ENCODE measurements at regions not wholly inside any gene's neighbourhood (a gene's known extent, or its start where the extent isn't known, plus 50 kb on each side); places are given as distances from the start of the nearest gene placed in this dataset.

DNA sequence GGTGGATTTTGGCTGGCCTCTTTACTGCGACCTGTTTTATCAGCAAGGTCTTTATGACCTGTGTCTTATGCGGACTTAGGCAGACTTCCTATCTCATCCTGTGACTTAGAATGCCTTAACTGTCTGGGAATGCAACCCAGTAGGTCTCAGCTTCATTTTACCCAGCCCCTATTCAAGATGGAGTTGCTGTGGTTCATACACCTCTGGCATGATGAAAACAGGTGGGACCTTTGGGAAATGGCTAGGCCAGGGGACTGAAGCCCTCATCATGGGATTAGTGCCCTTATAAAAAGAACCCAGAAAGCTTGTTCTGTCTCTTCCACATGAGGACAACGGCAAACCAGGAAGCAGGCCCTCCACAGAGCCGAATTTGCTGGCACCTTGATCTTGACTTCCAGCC lies 172.1 kb upstream of the MYO3A start:
- H3K4me3 ChIP-seq = no peak overlapping the region
- H3K9me3 ChIP-seq = no peaks in the 10 kb centered on the region
- no peaks in the 10 kb centered on the region for H3K4me1 ChIP-seq
- no peak for TF ChIP-seq CTCF (IDR thresholded peaks at IDR 0.05)
- ATAC-seq (no peak), DNase-seq (no peak)
- no peaks in the 10 kb centered on the region for H3K36me3 ChIP-seq
- intact Hi-C loops (cut with DNase I) = no loop called here
- peaks cover 0 to 24% of the 10 kb centered on the region in 2 donors for H3K27me3 ChIP-seq
- no peak overlapping the region for H3K27ac ChIP-seq

GRCh38 chr10:25766213-25766612 lies 167.8 kb upstream of the MYO3A start:
- ATAC-seq (no peak), DNase-seq (no peak)
- no peak for TF ChIP-seq CTCF (IDR thresholded peaks at IDR 0.05)
- Histone ChIP-seq H3K27me3 (peaks cover 0 to 32% of the 10 kb centered on the region in 2 donors), H3K4me1 (no peaks in the 10 kb centered on the region), H3K9me3 (no peaks in the 10 kb centered on the region), H3K27ac (no peak overlapping the region), H3K36me3 (no peaks in the 10 kb centered on the region), H3K4me3 (no peak overlapping the region)
- intact Hi-C loops (cut with DNase I) = no loop called here

- Histone ChIP-seq H3K9me3 (no peaks in the 10 kb centered on the region), H3K4me1 (no peaks in the 10 kb centered on the region), H3K27me3 (peaks cover 0 to 32% of the 10 kb centered on the region in 2 donors), H3K4me3 (no peak overlapping the region), H3K36me3 (no peaks in the 10 kb centered on the region), H3K27ac (no peak overlapping the region)
- intact Hi-C loops (cut with DNase I) = no loop called here
- DNase-seq (peak in 1 of 4 donors; percentile 1), ATAC-seq (no peak)
- no peak for TF ChIP-seq CTCF (IDR thresholded peaks at IDR 0.05)
Measured at GRCh38 chr10:25766687-25767221, 167.3 kb upstream of the MYO3A start.

GRCh38 chr10:25768167-25768566 lies 165.9 kb upstream of the MYO3A start:
- no peaks in the 10 kb centered on the region for H3K4me1 ChIP-seq
- TF ChIP-seq CTCF (IDR thresholded peaks at IDR 0.05) = no peak
- H3K9me3 ChIP-seq = no peaks in the 10 kb centered on the region
- DNase-seq (no peak), ATAC-seq (no peak)
- peaks cover 0 to 32% of the 10 kb centered on the region in 2 donors for H3K27me3 ChIP-seq
- H3K4me3 ChIP-seq = no peak overlapping the region
- no peak overlapping the region for H3K27ac ChIP-seq
- intact Hi-C loops (cut with DNase I) = no loop called here
- no peaks in the 10 kb centered on the region for H3K36me3 ChIP-seq

GRCh38 chr10:25778646-25779045 lies 155.4 kb upstream of the MYO3A start:
- Histone ChIP-seq H3K27ac (no peak overlapping the region), H3K4me1 (no peaks in the 10 kb centered on the region), H3K36me3 (no peaks in the 10 kb centered on the region), H3K4me3 (no peak overlapping the region), H3K9me3 (peaks cover 0 to 3% of the 10 kb centered on the region in 2 donors), H3K27me3 (no peaks in the 10 kb centered on the region)
- no peak for ATAC-seq
- no peak for DNase-seq
- intact Hi-C loops (cut with DNase I) = no loop called here
- TF ChIP-seq CTCF (IDR thresholded peaks at IDR 0.05) = no peak
